Fibroblast of the aortic adventitia (primary cell): ENCODE measurements at regions not wholly inside any gene's neighbourhood (a gene's known extent, or its start where the extent isn't known, plus 50 kb on each side); places are given as distances from the start of the nearest gene placed in this dataset.

Experiments
- DNase-seq: peaks from one replicate; pipeline ENCODE4 v3.0.0-alpha.2; 2010; ENCODE audit warnings: low read depth
- H3K4me3 ChIP-seq: 2 replicates; pipeline ENCODE4 v1.5.1; 2011; ENCODE audit warnings: low read depth, mild to moderate bottlenecking, control low read depth, low read length, moderate library complexity
- TF ChIP-seq, protein P1 (sequence below): IDR thresholded peaks from 2 replicates; pipeline ENCODE4 v1.5.1; 2011; ENCODE audit warnings: mild to moderate bottlenecking, low read length, control low read depth, inconsistent platforms; ENCODE audit not compliant: insufficient read depth

DNA sequence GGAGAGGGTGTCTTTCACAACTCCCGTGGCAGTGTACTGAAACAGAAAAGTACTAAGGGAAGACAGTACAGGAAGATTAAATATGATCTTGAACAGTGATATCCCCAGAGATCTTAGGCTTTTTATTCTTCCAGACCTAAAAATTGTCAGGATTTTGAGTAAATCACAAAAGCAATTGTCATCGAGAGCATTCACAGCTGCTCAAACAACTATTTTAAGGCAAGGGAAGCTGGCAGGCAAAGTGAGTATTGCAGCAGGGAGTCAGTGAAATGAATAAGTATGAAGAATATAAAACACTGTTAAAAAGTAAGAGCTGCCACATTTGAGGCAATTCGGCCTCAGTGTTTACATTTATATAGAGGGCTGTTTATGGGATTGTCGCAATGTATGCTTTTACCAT, 479.0 kb downstream of the CAAP1 start:
- no peak overlapping the region for H3K4me3 ChIP-seq
- DNase-seq: no peak
- TF ChIP-seq, protein P1, sequence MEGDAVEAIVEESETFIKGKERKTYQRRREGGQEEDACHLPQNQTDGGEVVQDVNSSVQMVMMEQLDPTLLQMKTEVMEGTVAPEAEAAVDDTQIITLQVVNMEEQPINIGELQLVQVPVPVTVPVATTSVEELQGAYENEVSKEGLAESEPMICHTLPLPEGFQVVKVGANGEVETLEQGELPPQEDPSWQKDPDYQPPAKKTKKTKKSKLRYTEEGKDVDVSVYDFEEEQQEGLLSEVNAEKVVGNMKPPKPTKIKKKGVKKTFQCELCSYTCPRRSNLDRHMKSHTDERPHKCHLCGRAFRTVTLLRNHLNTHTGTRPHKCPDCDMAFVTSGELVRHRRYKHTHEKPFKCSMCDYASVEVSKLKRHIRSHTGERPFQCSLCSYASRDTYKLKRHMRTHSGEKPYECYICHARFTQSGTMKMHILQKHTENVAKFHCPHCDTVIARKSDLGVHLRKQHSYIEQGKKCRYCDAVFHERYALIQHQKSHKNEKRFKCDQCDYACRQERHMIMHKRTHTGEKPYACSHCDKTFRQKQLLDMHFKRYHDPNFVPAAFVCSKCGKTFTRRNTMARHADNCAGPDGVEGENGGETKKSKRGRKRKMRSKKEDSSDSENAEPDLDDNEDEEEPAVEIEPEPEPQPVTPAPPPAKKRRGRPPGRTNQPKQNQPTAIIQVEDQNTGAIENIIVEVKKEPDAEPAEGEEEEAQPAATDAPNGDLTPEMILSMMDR: no peak

DNA sequence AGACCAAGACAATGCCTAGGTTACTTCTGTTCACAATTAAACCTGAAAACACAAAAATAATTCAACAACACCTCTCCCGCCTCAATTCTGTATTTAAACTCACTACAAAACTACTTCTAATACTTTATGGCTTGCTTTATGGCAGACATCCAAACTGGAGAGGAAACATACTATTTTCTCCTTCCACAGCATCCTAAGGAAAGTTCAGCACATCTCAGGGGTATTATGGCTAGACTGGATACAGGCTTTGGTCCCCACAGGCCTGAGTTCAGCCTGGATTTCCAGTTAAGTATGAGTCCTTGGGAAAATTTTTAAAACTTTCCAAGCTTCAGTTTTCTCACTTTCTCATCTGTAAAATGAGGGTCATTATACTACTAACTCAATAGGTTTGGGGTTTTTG, 480.2 kb downstream of the CAAP1 start:
- no peak for DNase-seq
- TF ChIP-seq, protein P1: no peak
- H3K4me3 ChIP-seq: no peak overlapping the region

DNA sequence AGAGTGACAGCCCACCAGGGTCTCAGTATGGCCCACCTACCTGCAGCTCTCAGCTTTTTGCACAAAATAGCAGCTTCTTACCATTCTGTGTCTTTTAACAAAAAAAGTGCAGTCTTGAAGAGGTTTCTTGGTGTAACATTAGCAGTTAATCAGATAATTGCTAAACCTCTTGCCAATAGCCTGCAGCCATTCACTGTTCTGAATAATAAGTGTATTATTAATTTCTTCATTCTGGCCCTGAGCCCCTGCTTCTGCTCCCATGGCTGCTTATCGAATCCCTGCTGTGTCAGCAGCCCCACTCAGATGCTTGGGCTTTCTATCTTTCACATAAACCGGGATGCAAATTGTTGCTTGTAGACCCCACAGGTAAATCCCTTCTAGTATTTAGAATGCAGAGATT, 485.9 kb downstream of the CAAP1 start:
- no peak overlapping the region for H3K4me3 ChIP-seq
- TF ChIP-seq, protein P1: no peak
- no peak for DNase-seq

DNA sequence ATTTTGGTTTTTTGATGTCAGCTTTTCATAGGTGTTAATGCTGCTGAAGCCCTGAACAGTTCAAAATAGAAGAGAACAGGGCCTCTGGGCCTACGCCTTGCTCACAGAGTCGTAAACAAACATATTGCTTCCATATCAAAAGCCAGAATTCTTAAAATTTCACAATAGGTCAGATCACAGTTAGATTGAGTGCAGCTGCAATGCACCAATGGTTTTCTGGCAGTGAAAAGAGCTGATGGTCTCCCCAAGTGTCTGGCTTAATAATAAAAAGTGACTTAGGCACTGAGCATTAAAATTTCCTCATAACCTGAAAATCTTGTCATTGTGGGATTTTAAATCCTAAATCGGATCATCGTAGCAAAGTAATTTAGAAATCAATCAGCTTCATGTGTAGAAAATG, 493.0 kb downstream of the CAAP1 start:
- DNase-seq: no peak
- TF ChIP-seq, protein P1: no peak
- H3K4me3 ChIP-seq: no peak overlapping the region

DNA sequence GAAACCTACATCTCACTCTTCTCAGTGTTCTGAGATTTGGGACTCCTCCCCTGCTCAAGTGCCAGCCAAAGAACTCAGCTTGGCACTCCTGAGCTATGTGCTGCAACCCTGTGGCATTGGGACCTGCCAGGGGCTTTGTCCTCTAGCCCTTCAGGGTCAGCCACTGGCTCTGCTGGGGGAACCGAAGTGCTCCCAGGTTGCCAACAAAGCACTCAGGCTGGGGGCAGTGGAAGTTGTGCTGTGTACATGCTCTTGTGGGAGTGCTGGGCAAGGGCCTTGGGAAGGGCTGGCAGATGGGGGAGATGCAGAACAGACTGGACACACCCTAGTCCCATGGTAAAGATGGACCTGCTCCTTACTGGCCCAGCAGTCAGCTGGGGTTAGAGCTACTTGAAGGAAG, 498.6 kb downstream of the CAAP1 start:
- no peak overlapping the region for H3K4me3 ChIP-seq
- TF ChIP-seq, protein P1: no peak
- no peak for DNase-seq

DNA sequence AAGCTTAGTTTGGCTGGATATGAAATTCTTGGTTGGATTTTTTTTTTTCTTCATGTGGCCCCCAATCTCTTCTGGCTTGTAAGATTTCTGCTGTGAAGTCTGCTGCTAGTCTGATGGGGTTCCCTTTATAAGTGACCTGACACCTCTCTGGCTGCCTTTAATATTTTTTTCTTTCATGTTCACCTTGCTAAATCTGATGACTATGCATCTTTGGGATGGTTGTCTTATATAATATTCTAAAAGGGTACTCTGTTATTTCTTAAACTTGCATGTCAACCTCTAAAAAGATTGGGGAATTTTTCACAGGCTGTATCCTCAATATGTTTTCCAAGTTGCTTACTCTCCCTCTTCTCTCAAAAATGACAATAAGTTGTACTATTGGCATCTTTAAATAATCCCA, 500.0 kb downstream of the CAAP1 start:
- H3K4me3 ChIP-seq: no peak overlapping the region
- DNase-seq: no peak
- TF ChIP-seq, protein P1: no peak

DNA sequence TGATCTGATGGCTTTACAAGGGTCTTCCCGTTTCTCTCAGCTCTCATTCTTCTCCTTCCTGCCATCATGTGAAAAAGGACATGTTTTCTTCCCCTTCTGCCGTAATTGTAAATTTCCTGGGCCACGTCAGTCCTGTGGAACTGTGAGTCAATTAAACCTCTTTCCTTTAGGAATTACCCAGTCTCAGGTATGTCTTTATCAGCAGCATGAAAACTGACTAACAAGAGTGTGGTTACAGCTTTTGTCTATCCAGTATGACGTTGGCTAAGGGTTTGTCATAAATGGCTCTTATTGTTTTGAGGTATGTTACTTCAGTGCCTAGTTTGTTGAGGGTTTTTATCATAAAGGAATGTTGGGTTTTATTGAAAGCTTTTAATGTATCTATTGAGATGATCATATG, 501.6 kb downstream of the CAAP1 start:
- H3K4me3 ChIP-seq: no peak overlapping the region
- DNase-seq: no peak
- TF ChIP-seq, protein P1: no peak
